ENCODE measurements at regions not wholly inside any gene's neighbourhood (a gene's known extent, or its start where the extent isn't known, plus 50 kb on each side); places are given as distances from the start of the nearest gene placed in this dataset.
"Not testable (repeated sequence)": the region's sequence is repeated elsewhere in the genome, so short reads cannot be mapped to it uniquely, and the experiment has no call there.

DNA sequence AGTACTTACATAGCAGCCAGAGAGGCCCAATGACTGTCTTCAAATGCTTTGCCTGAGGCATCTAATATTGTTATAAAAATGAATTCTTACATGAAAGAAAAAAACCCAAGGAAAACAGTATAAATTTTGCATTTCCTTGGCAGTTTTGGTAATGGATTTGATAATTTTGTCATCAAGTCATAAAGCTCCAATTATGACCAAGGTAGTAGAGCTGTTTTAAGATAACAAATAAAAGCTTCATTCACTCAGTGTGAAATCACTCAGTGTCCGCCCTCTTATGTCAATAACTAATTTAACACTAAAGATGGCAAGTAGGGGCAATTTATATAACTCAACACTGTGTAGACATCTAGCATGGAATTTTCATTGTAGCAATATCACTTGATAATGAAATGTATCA lies 193.9 kb downstream of the ANKRD7 start:
- no peak for DNase-seq (ENCODE audit: low spot score)

DNA sequence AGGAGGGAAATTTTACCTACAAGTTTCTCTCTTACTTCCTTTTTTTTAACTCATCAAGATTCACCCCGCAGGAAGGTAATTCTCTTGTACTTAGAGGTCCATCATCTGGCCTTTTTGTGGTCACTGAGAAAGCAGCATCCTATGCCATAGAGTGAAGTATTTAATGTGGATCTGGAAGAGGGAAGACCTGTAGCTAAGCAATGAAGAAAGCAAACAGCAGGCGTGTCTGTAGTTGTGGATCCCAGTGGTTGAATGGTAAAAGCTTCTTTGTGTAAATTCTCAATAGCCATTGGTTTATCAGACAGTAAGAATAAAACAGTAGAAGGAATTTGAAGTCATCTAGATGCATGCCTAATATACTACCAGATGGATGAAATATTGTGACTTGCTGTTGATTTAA lies 196.4 kb downstream of the ANKRD7 start:
- DNase-seq (ENCODE audit: low spot score) = no peak

DNA sequence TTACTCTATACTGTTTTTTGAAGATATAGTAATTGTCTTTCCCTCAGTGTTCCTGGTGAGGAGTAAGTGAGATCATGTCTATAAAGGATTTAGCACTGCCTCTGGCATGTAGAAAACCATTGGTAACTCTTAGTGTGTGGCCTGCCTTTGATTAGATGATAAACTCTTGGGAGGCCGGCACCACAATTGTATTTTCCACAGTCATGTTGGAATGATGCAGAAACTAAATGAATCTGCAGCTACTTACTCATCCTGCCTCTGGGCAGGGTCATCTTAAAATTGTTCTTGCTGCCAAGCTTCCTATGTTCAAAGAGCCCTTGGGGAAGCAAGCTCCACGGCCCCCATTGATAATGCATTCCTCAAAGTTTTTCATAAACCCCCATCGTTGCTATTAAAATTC lies 204.6 kb downstream of the ANKRD7 start:
- DNase-seq (ENCODE audit: low spot score) = no peak

DNA sequence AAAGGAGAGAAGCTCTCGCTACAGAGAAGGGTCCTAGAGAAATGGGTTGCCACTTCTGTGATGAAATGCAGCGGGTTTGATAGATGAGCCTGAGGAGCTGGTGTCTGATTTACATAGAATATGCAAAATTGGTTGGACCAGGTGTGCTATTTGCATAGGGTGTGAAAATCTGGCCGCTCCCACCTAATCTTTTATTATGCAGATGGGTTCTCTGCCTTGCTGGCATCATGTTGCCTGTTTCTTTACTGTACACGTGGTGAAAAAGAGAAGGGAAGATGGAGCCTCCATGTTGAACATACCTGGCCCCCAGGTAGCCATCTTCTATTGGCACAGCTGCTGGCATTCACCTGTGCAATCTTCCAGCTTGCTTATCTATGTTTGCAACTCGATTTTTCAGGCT lies 212.2 kb downstream of the ANKRD7 start:
- DNase-seq (ENCODE audit: low spot score) = no peak

DNA sequence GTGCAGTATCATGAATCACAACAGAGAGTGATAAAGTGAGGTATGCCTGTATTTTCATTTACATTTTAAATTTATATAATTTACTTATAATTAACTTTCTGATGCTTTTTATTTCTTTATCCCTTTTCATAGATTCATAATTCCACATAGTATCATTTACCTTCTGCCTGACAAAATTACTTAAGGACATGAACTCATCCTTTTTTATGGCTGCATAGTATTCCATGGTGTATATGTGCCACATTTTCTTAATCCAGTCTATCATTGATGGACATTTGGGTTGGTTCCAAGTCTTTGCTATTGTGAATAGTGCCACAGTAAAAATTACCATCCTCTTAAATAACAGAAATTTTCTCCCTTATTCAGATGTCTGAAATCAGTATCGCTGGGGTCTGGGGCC lies 224.5 kb downstream of the ANKRD7 start:
- DNase-seq (ENCODE audit: low spot score) = not testable (repeated sequence)

DNA sequence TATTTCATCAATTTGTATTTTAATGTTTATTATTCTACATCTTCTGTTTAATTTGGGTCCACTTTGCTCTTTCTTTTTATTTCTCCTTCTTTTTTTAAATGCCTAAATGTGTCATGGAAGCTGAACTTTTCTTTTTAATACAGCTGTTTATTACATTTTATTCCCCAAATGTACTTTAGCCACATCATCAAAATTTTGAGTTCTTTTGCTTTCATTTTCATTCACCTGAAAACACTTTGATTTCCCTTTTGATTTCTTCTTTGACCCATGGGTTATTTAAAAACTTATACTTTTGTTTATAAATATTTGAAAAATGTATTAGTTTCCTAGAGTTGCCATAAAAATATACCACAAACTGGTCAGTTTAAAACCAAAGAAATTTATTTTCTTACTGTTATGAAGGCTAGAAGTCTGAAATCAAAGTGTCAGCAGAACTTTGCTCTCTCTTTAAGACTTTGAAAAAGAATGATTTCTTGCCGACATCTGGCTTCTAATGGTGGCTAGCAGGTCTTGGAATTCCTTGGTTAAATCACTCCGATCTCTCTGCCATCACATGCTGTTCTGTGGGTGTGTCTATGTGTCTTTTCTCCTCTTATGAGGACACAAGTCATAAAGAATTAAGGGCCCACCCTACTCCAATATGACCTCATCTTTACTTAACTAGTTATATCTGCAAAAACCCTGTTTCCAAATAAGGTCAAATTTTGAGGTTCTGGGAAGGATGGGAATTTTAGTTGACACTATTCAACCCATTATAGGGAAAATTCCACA lies 225.5 kb downstream of the ANKRD7 start:
- no peak for DNase-seq (ENCODE audit: low spot score)

DNA sequence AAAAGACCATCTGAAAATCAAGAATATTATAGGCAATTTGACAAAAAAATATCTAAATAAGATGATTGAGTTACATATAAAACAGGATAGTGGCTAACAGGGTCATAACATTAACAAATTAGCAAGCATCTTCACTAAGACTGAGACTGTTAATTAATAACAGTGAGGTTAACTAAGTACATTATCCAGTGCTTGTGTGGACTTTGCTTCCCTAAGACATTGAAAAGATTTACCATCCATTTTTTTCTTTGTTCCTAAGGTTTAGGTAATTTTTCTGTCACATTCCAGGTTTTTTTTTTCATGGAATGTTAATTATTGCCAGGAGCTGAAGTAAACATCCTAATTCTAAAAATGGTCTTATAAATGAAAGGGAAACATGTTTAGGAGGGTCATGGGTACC lies 227.6 kb downstream of the ANKRD7 start:
- DNase-seq (ENCODE audit: low spot score) = no peak

DNA sequence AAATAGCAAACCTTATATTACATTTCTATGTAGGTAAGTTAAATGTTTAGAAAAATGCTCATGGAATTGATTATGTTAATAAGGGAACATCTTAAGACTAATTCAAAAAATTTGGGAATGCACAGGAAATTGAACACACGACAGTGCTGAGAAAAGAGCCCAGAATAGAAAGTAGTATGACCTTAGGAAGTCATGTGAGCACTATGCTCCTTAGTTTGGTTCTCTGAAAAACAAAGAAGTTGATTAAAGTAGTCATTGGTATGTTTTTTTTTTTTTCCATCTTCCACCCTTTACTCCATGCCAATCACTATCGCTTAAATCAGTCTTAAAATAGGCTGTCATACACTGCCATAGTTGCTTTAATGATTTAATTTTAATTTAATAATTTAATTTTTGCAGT lies 242.9 kb downstream of the ANKRD7 start:
- DNase-seq (ENCODE audit: low spot score) = no peak

DNA sequence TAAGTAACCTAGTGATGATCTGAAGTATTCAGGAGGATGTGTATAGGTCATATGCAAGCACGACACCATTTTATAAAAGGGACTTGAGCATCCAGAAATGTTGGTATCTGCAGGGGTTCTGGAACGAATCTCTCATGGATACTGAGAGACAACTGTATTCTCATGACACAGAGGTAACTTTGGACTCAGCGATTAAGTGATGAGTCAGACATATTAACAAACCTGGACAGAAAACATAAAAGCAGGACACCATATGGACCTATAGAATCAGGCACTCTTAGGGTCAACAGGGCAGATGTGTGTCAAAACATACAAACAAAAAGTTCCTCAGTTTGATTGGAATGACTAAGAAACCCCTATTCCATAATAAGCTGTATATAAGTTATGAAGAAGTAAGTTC lies 248.1 kb downstream of the ANKRD7 start:
- DNase-seq (ENCODE audit: low spot score) = no peak

DNA sequence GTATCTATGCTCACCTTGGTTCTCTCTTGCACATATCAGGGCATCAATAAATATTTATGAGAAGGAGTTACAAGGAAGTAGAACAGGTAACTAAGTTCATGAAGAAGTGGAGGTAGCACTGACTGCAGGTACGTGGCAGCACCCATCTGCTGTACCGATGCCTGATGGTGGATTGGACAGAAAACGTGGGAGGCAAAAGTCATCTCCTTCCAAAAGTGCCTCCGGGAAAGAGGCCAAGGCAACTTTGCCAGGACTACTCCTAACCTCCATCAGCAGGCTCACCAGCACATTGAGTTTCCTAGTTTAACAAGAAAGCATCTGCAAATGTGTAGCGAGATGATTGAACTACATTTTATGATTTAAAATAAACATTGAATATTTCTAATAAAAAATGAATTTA lies 248.8 kb downstream of the ANKRD7 start:
- DNase-seq (ENCODE audit: low spot score) = no peak

DNA sequence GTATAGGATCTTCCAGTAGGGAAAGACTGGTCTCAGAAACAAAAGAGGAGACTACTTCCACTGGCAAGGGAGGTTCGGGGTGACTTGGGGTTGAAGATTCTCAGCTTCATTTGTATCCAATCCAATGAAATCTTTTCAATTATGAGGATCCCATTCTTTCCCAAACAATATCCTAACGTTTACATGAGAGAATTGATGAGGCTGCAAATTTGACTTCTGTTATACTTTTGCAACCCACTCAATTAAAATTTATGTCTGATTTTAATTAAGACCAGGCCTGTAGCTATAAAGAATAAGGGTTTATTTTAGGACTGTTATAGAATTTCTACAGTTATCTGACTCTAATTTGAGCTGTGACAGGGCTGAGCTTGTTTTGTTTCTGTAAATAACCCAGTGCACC lies 251.5 kb downstream of the ANKRD7 start:
- DNase-seq (ENCODE audit: low spot score) = no peak

DNA sequence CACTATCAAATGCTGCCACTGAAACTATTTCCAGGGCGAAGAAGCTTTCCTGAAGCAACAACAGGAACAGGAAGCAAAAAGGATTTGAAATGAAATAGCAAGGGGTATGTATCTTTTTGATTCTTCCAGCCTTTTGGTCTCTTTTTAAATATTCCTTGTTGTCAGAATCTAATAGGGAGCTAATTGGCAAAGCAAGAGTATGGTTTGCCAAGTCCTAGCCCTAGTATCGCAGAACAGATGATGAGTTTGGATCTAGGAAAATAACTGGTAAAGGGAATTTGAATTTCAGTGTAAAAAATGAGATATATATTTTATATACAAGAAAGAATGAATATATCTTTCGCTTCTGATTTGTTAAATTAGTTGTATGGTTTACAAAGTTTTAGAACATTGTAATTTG lies 252.5 kb downstream of the ANKRD7 start:
- DNase-seq (ENCODE audit: low spot score) = no peak

DNA sequence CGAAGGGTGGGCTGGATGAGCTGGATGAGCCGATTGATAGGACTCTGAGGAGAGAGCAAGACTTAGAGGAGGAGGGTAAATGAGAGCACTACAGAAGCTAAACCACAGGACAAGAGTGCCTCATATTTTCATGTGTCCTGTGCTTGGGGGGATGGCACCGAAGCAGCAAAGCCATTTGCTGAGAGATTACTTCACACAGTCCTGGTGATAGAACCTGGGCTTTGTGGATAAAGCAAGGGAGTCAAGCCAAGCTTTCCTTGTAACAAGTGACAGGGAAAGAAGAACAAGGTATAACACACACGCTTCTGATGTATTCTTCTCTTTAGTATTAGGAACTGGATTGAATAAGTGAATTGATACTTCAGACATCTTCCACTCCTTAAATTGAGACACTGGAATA lies 253.7 kb downstream of the ANKRD7 start:
- no peak for DNase-seq (ENCODE audit: low spot score)

DNA sequence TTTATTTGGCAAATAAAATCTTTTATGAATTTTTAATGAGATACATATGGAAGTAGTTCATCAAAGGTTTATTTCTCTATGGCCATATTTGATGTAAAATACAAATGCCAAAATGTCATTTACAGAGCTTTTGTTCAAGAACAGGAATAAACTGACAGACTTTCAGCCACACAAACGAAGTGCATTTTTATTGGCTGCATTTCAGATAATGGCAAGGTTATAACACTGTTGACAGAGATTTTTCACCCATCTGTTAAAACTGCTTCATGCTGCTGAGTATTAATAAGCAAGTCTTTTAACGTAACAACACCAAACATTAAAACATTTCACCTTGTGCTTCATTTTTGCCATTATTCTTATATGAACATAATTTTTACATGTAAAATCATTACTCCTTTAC lies 254.4 kb downstream of the ANKRD7 start:
- DNase-seq (ENCODE audit: low spot score) = no peak

DNA sequence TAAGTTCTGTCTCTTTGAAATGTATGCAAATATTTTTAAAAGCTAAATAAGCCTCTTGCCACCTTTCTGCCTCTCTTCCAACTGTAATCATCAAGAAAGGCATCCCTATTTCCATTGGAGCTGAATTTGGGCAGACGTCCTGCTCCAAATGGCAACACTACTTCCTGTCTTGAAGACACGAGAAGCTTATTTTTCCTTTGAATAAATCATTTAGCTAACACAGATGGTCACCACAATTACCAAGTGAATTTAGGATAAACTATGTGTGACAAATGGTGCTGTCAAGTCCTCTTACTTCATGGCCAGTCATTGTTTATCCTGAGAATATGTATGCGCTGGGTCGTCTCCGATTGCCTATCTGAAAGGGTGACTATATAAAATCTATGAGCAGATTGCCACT lies 268.0 kb downstream of the ANKRD7 start:
- DNase-seq (ENCODE audit: low spot score) = no peak

DNA sequence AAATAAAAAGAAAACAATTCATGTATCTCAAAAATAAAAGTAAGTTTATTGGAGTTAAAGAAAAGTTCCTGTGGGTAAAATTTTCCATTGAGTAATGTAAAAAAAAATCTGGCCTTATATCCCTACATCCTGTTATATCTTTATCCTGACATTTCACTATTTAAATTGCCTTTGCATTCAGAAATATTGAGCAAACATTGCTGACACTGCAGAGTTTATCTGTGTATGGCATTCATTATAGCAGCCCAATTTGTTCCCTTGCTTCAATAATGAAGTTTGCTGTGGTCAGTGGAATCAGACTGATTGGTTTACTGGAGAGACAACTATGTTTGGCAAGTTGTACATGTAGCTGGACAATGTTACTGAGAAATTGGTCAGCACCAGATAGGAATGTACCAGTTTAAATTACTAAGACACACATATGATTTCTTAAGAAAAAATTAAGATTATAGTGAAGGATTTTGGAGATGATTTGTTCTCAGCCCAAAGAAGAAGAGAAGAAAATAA lies 271.7 kb downstream of the ANKRD7 start:
- no peak for DNase-seq (ENCODE audit: low spot score)

DNA sequence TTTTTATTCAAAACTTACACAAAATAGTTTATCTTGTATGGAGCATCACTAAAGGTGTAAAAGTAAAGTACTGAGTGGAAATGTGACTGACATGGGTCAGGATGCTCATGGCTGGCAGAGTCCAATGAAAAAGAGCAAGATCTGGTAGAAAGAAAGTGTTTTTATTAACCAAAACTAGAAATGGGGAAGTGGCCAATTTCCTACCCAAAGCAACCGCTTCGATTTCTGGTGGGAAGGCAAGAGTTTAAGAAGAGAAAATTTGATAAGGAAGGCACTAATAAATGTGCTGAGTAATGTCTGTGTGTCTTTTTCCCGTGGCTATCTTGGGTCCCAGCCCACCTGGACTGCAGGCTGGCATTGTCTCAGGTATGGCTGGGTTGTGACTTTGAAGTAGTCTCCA lies 277.7 kb downstream of the ANKRD7 start:
- no peak for DNase-seq (ENCODE audit: low spot score)

DNA sequence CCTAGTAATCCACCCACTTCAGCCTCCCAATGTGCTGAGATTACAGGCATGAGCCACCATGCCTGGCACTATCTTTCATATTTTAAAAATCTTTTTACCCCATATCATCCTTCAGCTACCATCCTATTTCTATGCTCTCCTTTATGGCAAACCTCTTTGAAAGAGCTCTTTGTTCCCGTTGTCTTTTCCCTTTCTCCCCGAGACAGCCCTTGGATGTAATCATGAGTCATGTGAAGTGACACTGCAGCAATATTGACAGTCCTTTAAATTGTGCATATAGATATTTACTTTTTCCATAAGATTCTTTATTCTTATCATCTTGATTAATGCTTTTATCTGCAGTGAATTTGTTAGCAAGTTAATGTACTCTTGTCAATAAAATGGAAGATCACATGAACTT lies 286.6 kb downstream of the ANKRD7 start:
- DNase-seq (ENCODE audit: low spot score) = no peak

DNA sequence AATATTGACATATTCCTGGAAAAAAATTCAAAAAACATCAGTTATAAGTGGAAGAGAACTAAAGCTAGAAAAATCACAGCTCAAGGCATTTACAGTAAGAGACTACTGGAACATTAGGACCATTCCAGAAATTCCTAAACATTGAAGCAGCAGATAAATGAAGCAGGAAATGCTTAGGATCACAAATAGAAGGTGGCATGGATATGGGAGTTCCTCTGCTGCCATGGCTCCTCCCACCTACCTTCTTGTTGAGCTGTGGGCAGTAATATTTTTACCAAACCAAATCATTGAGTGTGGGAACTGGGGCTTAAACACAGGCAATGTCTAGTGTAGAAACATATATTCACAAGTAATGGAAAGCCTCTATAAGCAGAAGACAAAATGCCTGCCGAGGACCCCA lies 292.8 kb downstream of the ANKRD7 start:
- DNase-seq (ENCODE audit: low spot score) = no peak

DNA sequence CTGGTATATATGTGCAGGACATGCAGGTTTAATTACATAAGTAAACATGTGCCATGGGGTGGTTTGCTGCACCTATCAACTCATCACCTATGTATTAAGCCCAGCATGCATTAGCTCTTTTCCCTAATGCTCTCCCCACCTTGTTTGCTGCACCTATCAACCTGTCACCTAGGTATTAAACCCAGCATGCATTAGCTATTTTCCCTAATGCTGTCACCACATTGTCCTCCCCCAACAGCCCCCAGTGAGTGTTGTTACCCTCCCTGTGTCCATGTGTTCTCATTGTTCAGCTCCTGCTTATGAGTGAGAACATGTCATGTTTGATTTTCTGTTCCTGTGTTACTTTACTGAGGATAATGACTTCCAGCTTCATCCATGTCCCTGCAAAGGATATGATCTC lies 300.5 kb downstream of the ANKRD7 start:
- no peak for DNase-seq (ENCODE audit: low spot score)

DNA sequence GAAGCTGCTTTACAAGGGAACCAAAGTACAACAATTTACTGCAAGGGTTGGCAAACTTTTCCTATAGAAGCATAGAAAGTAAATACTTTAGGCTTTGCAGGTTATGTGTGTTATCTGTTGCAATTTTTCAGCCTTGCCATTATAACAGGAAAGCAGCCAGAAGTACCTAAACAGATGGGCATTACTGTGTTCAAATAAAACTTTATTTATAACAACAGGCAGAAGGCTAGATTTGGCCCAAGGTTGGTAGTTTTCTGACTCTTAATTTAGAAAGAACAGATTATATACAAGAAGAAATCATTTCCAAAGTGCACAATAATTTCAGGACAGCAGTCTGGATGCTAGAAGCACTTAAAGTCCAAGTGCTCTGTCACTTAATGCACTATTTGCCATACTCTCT lies 307.1 kb downstream of the ANKRD7 start:
- no peak for DNase-seq (ENCODE audit: low spot score)

DNA sequence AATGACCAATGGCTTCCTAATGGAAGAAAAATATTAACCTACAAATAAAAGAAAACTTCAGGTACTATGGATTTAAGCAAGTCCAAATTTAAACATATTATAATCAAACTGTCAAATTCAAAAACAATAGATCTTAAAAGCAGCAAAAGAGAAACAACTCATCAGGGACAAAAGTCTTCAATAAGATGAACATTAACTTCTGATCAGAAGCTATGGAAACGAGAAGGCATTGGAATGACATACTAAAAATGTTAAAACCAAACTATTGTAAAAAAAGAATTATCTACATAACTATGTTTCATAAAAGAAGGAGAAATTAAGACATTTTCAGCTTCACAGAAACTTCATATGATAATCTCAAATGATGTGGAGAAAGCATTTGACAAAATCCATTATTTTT lies 334.7 kb downstream of the ANKRD7 start:
- no peak for DNase-seq (ENCODE audit: low spot score)

DNA sequence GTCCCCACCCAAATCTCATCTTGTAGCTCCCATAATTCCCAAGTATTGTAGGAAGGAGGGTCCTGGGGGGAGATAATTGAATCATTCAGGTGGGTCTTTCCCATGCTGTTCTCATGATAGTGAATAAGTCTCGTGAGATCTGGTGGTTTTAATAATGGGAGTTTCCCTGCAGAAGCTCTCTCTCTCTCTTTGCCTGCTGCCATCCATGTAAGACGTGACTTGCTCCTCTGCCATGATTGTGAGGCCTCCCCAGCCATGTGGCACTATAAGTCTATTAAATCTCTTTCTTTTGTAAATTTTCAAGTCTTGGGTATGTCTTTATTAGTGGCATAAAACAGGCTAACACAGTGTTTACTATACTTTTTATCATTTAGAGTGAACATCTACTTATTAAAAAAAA lies 338.8 kb downstream of the ANKRD7 start:
- no peak for DNase-seq (ENCODE audit: low spot score)

DNA sequence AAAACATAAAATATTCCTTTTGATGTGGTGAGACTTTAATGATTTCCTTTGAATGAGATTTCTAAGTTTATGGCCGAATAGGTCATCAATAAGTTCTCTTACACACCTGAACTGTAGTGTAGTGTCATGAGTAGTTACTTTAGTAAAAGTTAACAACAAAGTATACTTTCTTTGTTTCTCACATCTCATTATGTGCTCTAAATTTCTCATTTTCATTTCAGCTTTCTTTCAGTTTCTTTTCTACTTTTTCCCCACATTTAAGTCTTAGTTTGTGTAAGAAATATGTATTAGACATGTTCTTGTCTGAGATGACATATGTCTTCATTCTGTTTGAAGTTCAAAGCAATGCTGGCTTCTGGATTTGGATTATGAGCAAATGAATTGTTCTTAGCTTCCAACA lies 348.1 kb downstream of the ANKRD7 start:
- DNase-seq (ENCODE audit: low spot score) = no peak
